DND-41 (cell line): ENCODE measurements at regions not wholly inside any gene's neighbourhood (a gene's known extent, or its start where the extent isn't known, plus 50 kb on each side); places are given as distances from the start of the nearest gene placed in this dataset.

Source experiments
- ATAC-seq: fragments of 200-7000 bp; cut with Tn5 transposase; 3 replicates; pipeline ENCODE4 v1.9.1; 2021; ENCODE audit warnings: low read depth; ENCODE audit not compliant: insufficient read depth
- DNase-seq: peaks from one replicate; pipeline ENCODE4 v3.0.0-alpha.2; 2020
- H2AFZ ChIP-seq: 2 replicates; pipeline ENCODE4 v1.6.0; 2012; ENCODE audit warnings: low read depth, low read length
- H3K27ac ChIP-seq: 2 replicates; pipeline ENCODE4 v1.5.1; 2012; ENCODE audit warnings: low read length, inconsistent platforms
- H3K27me3 ChIP-seq: fragments of 200-600 bp; sonication (generic); 2 replicates; pipeline ENCODE4 v1.6.0; 2012; ENCODE audit warnings: low read length, mild to moderate bottlenecking, inconsistent platforms; ENCODE audit not compliant: insufficient read depth, poor library complexity
- H3K36me3 ChIP-seq: 2 replicates; pipeline ENCODE4 v1.5.1; 2012; ENCODE audit warnings: low read length, inconsistent platforms; ENCODE audit not compliant: insufficient read depth
- H3K4me1 ChIP-seq: 2 replicates; pipeline ENCODE4 v1.5.1; 2012; ENCODE audit warnings: mild to moderate bottlenecking, low read length; ENCODE audit not compliant: insufficient read depth
- H3K4me2 ChIP-seq: 2 replicates; pipeline ENCODE4 v1.6.0; 2012; ENCODE audit warnings: mild to moderate bottlenecking, moderate library complexity, low read length, inconsistent platforms; ENCODE audit not compliant: insufficient read depth
- H3K4me3 ChIP-seq, 2 experiments: fragments of 200-600 bp in 1 of 2; shearing (Covaris generic) in 1 of 2; 2 replicates each; pipeline ENCODE4 v1.5.1; 2012 to 2016; ENCODE audit warnings: inconsistent platforms in 2 of 2, low read length in 2 of 2, mild to moderate bottlenecking in 2 of 2, low read depth in 1 of 2, moderate library complexity in 1 of 2
- H3K79me2 ChIP-seq: 2 replicates; pipeline ENCODE4 v1.6.0; 2012; ENCODE audit warnings: low read length, inconsistent platforms; ENCODE audit not compliant: insufficient read depth
- H3K9ac ChIP-seq: 2 replicates; pipeline ENCODE4 v1.6.0; 2012; ENCODE audit warnings: low read depth, mild to moderate bottlenecking, inconsistent platforms, low read length, moderate library complexity
- H3K9me3 ChIP-seq: 2 replicates; pipeline ENCODE4 v1.5.1; 2012; ENCODE audit warnings: low read length, moderate library complexity, mild to moderate bottlenecking, inconsistent platforms; ENCODE audit not compliant: insufficient read depth, severe bottlenecking
- H4K20me1 ChIP-seq: 2 replicates; pipeline ENCODE4 v1.6.0; 2012; ENCODE audit warnings: low read length; ENCODE audit not compliant: insufficient read depth
- CTCF ChIP-seq: IDR thresholded peaks from 2 replicates; pipeline ENCODE4 v1.5.1; 2012; ENCODE audit warnings: borderline replicate concordance, low read length, moderate library complexity, mild to moderate bottlenecking; ENCODE audit not compliant: poor library complexity, severe bottlenecking; ENCODE audit errors: extremely low read depth
- EZH2 ChIP-seq: IDR thresholded peaks from 3 replicates; pipeline ENCODE4 v1.6.1; 2012; ENCODE audit warnings: borderline replicate concordance, low read depth, mild to moderate bottlenecking, moderate library complexity, low read length, inconsistent platforms; ENCODE audit not compliant: severe bottlenecking

- H4K20me1 ChIP-seq = no peaks in the 10 kb centered on the region
- H3K9ac ChIP-seq = no peak overlapping the region
- no peak overlapping the region for H2AFZ ChIP-seq
- no peaks in the 10 kb centered on the region for H3K36me3 ChIP-seq
- DNase-seq = no peak
- H3K9me3 ChIP-seq = no peaks in the 10 kb centered on the region
- no peak overlapping the region for H3K4me3 ChIP-seq
- H3K79me2 ChIP-seq = no peaks in the 10 kb centered on the region
- H3K27ac ChIP-seq = no peak overlapping the region
- no peak overlapping the region for H3K4me2 ChIP-seq
- no peak for ATAC-seq
- H3K27me3 ChIP-seq = no peaks in the 10 kb centered on the region
- TF ChIP-seq CTCF = no peak
- TF ChIP-seq EZH2 = no peak
- no peaks in the 10 kb centered on the region for H3K4me1 ChIP-seq
These were observed 1894.5 kb upstream of the CELF4 start for GRCh38 chr18:39460136-39460535.

- ATAC-seq = no peak
- no peak overlapping the region for H3K4me3 ChIP-seq
- no peaks in the 10 kb centered on the region for H3K27me3 ChIP-seq
- no peaks in the 10 kb centered on the region for H3K36me3 ChIP-seq
- no peak overlapping the region for H3K27ac ChIP-seq
- H2AFZ ChIP-seq = no peak overlapping the region
- H4K20me1 ChIP-seq = no peaks in the 10 kb centered on the region
- no peaks in the 10 kb centered on the region for H3K9me3 ChIP-seq
- TF ChIP-seq EZH2 (no peak), CTCF (no peak)
- peaks cover 20% of the 10 kb centered on the region for H3K4me1 ChIP-seq
- DNase-seq = no peak
- no peaks in the 10 kb centered on the region for H3K79me2 ChIP-seq
- no peak overlapping the region for H3K9ac ChIP-seq
- H3K4me2 ChIP-seq = no peak overlapping the region
These were observed 1889.7 kb upstream of the CELF4 start for GRCh38 chr18:39455285-39455684.

- H3K4me1 ChIP-seq = peaks cover 20% of the 10 kb centered on the region
- H4K20me1 ChIP-seq = no peaks in the 10 kb centered on the region
- no peaks in the 10 kb centered on the region for H3K9me3 ChIP-seq
- ATAC-seq (no peak), DNase-seq (no peak)
- H2AFZ ChIP-seq = 0 out of 2 replicates have a peak overlapping the region, but pooled peaks have one; percentile 52
- no peak overlapping the region for H3K27ac ChIP-seq
- H3K9ac ChIP-seq = no peak overlapping the region
- TF ChIP-seq CTCF (no peak), EZH2 (no peak)
- no peak overlapping the region for H3K4me3 ChIP-seq
- no peak overlapping the region for H3K4me2 ChIP-seq
- no peaks in the 10 kb centered on the region for H3K36me3 ChIP-seq
- no peaks in the 10 kb centered on the region for H3K27me3 ChIP-seq
- H3K79me2 ChIP-seq = no peaks in the 10 kb centered on the region
These were observed 1889.3 kb upstream of the CELF4 start for GRCh38 chr18:39454866-39455265.

GRCh38 chr18:39453882-39454281 lies 1888.3 kb upstream of the CELF4 start:
- H3K4me3 ChIP-seq = peak overlapping the region in 1 of 2 experiments; percentile 18; a peak in 1 of 4 replicates
- H3K9ac ChIP-seq = peak overlapping the region; percentile 31
- no peaks in the 10 kb centered on the region for H3K9me3 ChIP-seq
- no peak for TF ChIP-seq EZH2
- TF ChIP-seq CTCF = no peak
- no peaks in the 10 kb centered on the region for H3K79me2 ChIP-seq
- H4K20me1 ChIP-seq = no peaks in the 10 kb centered on the region
- peaks cover 20% of the 10 kb centered on the region for H3K4me1 ChIP-seq
- peak overlapping the region; percentile 66 for H3K27ac ChIP-seq
- ATAC-seq = peak; percentile 94
- H3K36me3 ChIP-seq = no peaks in the 10 kb centered on the region
- peak overlapping the region; percentile 52 for H3K4me2 ChIP-seq
- H3K27me3 ChIP-seq = no peaks in the 10 kb centered on the region
- peak; percentile 14 for DNase-seq
- H2AFZ ChIP-seq = peak overlapping the region; percentile 60
